ENCODE measurements at regions not wholly inside any gene's neighbourhood (a gene's known extent, or its start where the extent isn't known, plus 50 kb on each side); places are given as distances from the start of the nearest gene placed in this dataset.

- no peak for TF ChIP-seq POLR2A (IDR thresholded peaks at IDR 0.05; ENCODE audit: low read depth, low read length)
- no peak for TF ChIP-seq POLR2AphosphoS5 (IDR thresholded peaks at IDR 0.05; ENCODE audit: low read depth, low read length)
Measured at GRCh38 chr19:32165750-32166149, 179.7 kb upstream of the ZNF507 start.

All from GM12892 (cell line).